HG03135 (cell line): ENCODE measurements at regions not wholly inside any gene's neighbourhood (a gene's known extent, or its start where the extent isn't known, plus 50 kb on each side); places are given as distances from the start of the nearest gene placed in this dataset.

Experiments used
- ATAC-seq: cut with Tn5 transposase; IDR thresholded peaks from one replicate; pipeline ENCODE4 v1.9.1; 2021; ENCODE audit warnings: mild to moderate bottlenecking, moderate library complexity; ENCODE audit not compliant: unreplicated experiment

DNA sequence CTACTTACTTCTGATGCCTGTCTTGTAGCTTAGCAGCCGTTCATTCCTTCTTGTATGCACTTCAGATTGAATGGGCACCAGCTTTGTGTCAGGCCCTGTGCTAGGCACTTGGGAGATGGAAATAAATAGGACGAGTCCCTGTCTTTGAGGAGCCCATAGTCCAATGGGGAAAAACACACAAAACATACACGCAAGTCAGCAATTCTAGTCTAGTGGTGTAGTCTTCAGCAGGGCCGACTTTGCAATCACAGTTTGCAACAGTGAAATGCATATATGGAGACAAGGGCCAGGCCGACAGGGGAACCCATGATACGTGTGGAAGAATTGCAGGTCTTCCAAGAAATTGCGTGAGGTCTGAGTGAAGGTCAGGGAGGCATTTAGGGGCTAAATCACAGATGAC lies 262.6 kb downstream of the MAF start:
- no peak for ATAC-seq

DNA sequence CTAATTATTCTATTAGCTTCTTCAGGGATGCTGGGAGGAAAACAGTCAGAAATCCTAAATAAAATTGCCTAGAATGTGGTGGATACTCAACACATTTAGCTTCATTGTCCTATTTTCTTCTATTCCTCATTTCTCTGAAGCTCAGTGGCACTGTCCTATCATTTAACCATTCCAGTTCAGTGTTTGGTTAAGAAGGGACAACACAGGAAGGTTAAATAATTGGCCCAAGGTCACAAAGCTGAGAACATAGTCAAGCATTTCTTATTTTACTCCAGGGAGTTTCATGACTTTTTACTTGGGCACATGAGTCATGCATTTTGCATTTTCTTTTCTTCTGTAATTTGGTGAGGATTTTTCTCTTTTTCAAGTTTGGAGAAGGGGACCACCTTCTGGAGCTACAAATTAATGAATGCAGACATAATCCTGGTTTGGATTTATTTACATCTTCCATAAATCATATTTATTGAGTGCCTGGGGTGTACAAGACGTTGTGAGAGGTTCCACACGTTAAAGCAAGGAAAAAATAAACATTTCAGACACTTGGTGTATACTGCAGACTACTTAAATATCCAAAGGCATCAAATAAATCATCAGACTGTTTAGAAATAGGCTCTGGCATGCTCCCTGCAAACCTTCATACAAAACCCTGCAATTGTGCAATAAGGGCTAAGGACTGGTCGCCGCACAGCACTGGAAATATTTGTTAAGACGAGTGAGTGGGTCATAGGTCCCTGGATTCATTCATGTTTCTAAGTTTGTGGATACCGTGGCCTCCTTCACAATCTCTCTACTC lies 263.9 kb downstream of the MAF start:
- no peak for ATAC-seq

DNA sequence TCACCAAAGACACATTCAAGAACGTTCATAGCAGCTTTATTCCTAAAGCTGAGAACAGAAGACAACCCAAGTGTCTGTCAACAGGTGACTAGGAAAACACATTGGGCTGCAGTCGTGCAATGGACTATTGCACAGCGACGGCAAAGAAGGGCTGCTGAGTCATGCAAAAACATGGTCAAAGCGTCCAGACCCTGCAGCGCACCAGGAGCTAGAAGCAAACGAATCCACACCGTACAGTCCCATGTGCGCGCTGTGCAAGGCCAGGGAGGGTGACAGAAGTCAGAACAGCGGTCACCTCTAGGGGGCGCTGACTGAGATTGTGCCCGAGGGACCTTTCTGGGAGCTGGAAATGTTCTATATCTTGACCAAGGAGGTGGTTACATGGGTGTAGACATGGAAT lies 266.4 kb downstream of the MAF start:
- no peak for ATAC-seq

DNA sequence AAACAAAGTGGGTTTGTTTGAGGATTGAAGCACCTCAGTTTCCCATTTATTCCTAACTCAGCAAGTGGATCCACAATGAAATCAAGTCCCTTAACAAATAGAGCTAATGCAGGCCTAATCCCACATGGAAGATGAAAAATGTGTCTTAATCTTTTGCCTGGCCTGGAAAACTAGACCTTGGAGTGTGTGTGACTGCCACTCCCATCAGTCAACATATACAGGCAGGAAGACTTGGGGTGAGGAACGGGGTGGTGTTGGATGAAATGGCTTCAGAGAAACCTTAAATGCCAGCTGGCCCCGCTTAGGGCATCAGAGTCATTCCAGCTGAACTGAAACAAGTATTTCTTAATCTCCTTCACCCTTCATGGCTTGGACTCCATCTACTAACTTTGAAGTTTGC lies 269.5 kb downstream of the MAF start:
- ATAC-seq, result no peak

DNA sequence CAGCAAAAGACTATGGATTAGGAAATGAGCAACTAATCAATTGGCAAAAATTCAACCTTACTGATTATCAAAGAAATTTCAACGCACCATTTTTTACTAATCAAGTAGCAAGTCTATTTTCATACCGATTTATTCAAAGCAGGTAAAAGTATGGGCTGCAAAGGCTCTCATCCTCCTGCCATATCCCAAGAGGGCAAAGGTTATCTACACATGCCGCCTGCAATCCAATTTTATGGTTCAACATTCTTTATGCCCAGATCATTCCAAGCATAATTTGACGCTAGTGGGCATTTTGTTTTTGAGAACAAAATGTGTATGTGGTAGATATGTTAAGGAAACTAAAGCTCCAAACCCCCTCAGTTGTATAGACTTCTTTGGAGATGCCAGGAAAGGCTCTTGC lies 270.6 kb downstream of the MAF start:
- ATAC-seq, result no peak

DNA sequence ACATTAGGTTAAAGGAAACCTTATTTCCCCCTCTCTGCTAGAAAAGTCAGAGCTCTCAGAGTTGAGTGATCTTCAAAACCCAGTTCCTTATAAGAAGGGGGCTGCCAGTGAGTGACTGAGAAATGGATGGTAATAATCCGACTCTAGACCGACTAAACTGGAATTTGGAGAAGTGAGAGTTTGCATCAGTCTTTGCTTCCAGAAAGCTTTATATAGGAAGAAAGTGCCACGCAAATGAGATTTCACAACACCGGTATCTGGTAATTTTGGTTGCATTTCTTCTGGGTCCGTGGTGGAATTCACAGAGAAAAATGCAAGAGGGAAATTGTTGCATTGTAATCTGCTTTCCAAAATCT lies 271.4 kb downstream of the MAF start:
- no peak for ATAC-seq

DNA sequence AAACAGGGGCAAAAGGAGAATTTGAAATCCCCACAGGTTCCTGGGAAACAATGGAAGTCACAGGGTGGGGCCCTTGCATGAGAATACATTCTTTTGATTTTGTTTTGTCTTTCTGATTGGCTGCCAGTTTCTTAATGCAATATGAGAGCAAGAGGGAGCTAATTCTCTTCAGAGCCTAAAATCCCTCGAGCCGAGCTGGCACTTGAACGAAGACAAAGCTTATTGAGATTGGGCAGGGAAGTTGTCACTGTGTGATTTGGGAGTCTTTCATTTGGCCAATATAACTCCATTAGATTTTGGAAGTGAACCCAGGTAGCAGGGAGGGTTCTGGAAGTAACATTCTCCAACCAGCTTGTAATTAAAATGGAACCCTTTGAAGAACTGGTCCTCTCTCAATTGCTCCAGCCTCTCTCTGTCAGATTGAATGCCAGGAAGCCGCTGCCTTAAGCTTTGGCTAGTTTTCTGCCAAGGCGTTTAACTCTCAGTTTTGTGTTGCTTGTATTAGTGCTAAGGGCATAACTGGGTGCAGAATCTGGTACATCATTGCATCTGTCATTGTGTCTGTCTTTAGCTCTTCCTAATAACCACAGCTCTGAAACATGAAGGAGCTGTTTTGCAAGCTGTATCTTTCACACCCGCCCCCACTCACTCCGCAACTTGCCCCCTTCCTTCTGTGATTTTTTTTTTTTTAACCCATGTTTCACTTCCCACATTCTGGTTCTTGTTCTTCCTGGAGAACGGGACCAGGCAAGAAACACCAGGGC lies 272.0 kb downstream of the MAF start:
- no peak for ATAC-seq

DNA sequence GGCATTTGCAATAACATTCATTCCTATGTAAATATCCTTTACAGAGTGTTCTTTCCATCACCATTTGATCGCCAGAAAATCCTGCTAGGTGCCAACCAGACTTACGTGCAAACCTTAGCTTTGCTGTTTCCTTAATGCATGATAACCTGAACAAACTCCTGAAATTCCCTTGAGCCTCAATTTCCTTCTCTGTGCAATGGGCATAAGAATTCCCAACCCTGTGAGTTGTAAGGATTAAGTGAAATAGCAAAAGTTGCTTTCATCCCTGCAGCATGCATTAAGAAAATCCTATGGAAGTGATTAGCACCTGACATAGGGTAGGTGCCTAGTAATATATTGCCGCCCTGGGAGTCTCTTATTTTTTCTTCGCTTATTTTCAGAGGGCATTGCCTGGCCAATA lies 272.7 kb downstream of the MAF start:
- no peak for ATAC-seq

DNA sequence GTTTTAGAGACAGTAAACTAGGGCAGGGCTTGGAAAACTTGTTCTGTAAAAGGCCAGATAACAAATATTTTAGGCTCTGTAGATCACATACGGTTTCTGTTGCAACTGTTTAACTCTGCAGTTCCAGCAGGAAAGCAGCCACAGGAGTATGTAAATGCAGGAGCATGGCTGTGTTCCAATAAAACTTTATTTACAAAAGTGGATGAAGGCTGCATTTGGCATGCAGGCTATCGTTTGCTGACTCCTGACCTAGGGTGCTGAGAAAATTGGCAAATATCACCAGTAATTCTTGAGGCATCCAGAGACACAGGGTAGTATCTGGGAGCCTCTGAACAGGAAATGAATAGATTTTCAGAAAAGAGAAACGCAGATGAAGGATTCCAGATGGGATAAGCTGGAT lies 274.0 kb downstream of the MAF start:
- ATAC-seq, result no peak

DNA sequence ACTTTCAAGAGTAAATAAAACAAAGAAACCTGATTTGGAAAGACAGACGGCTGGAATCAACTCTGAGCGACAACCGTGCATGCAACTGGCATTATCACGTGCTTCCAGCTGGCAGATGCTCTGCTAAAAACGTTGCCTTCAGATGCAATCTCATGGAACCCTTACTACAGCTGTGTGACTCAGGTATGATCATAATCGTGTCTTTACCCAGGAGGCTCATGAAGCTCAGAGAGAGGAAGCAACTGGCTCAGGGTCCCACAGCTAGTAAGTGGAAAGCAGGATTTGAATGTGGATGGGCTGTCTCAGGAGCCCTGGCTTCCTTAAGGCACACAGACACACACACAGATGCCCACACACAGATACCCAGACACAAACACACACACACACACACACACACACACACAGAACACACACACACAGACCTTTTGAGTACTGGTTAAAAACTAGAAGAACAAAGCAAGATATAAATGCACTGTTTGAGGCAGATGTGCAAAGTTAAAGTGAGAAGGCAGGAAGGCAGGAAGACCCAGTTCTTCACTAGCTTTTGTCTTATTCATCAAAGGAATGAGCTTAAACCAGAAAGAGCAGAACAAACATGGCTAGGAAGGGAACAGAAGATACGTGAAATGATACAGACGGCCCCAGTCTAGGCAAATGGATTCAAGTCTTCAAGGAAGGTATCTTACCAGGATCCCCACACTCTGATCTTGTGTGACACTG lies 275.2 kb downstream of the MAF start:
- no peak for ATAC-seq

DNA sequence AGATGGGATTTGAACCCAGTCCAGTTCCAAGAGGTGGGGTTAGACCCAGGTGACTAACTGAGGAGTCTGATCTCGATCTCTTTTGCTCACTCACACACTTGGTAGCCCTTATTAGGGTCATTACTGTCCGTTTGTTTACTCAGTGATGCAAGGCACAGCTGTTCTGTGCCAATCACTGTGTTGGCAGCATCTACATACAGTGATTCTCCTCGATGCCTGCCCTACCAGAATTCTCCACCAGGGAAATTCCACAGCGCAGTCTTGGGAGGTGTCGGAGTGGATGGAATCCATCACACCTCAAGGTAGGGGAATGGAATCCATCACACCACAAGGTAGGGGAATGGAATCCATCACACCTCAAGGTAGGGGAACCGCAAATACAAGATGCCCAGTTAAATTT lies 279.6 kb downstream of the MAF start:
- no peak for ATAC-seq

DNA sequence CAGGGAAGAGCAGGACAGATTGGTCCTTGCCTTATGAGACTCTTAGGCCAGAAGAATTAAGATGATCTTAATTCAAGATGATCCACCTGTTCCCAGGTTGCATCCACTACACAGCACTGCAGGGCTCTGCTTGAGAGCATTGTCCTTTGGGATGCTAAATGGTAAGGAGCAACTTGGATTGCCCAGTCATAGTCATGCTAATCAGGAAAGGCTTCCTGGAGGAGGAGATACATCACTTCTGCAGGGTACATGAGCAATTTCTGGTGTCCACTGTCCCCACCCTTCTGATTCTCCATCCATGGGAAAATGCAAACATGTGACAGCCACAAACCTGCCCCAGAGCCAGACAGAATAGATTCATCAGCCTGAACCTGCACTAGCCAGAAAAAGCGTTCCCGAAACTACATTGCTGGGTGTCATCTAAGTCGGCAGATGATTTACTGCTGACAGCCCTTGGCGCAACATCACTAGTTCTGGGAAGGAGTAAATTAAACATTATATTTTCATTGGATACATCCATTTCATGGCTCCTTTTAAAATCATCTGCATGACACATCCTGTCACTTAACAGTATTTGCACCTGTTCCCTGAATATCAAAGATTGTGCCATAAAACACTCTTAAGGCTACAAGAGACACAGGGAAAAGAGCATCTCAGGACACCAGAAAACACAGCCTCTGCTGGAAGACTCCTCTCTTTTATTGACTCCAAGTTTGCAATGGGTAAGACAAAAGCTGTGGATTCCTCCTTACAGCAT lies 282.2 kb downstream of the MAF start:
- ATAC-seq, result no peak

DNA sequence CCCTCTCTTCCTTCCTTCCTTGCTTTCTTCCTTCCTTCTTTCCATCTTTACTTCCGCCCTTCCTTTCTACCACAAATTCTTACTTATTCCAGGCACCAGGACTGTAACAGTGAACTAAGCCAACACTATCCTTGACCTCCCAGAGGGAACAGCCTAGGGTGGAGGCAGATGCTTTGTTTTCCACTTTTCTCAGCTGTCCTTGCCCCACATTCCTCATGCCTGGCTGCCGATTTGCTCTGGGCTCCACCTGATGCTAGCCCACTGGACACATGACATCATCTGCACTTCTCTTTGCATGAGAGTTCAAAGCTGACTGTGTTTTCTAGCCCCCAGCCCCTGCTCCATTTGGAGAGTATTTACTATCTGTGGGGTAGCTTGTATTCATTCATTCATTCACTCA lies 283.0 kb downstream of the MAF start:
- ATAC-seq, result no peak

DNA sequence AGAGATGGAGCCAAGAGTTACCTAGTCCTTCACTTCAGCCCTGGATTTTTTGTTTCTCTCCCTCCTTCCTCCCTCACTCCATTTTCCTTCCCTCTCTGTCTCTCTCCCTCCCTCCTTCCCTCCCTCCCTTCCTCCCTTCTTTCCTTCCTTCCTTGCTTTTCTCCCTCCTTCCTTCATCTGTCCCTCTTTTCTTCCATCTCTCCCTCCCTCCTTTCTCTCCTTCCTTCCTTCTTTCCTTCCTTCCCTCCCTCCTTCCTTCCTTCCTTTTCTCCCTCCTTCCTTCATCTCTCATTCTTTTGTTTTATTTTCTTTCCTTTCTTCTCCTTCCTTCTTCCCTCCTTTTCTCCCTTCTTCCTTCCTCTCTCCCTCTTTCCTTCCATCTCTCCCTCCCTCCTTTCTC lies 283.5 kb downstream of the MAF start:
- no peak for ATAC-seq

DNA sequence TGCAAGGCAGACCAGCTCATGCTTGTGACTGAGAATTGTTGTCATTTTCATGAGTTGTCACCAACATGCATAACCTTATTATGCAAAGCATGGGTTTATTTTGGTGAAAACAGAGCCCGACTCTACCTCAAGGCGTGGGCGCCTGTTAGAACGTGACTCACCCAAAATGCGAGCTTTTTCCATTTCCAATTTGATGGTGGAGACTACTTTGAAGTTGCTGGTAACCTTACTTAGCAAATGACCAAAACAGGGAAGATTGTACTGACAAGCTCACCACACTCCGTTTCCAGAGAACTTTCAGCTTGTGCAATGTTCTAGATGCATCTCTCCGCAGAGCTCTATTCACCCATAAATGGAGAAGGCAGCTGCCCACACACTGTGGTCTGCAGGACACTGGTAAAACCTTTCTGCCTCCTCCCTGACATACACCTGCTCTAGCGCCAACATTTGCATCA lies 284.5 kb downstream of the MAF start:
- ATAC-seq, result peak; percentile 82

DNA sequence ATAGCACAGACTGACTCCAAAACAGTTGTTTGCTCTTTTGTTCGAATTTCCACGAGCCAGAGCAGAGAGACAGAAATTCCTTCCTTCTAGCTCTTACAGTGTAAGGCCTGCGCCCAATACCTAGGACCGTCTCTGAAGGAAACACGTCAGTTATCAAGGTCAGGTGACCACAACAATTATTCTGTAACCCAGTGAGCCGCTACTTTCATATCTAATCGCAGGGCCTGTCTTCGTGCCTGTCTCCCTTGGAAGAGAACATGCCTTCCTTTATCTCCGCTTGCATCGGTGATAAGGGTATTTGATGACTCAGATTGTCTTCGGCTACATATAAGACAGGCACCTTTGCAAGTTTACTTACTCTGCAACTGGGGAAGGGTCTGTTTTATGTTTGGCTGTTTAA lies 288.0 kb downstream of the MAF start:
- no peak for ATAC-seq

DNA sequence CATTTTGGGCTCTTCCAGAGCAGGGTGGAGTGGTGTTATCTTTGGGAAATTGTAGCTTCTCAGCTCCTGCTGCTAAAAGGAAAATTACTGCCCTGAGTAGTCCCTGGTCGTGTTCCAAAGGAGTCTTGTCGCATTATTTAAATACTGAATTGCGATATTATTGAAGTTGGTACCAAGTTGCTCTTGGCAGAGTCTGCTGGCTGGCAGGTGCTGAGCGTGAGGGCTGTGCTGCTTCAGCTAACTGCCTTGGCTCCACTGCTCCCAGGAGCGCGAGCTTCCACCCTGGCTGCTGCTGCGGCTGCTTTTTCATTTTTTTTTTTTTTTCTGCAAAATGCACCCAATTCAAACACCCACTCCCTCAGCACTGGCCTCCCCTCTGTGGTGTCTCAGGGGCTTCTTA lies 289.8 kb downstream of the MAF start:
- no peak for ATAC-seq

DNA sequence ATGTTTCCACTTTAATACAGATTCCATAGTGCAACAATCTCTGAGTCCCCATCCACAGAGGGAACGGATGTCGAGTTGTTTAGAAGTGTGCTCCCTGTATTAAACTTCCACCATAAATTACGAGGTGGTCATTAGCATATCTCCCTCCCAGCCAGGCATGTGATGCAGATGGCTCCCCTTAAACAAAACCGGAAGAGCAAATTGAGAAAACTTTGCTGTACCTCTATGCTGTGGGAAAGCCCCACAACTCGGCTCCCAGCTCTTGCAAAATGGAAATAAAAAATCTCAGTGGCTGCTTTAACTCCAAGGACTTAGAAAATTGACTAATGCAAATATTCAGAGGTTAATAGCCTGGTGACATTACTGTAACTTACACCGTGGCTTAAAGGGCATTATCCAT lies 290.9 kb downstream of the MAF start:
- ATAC-seq, result no peak

DNA sequence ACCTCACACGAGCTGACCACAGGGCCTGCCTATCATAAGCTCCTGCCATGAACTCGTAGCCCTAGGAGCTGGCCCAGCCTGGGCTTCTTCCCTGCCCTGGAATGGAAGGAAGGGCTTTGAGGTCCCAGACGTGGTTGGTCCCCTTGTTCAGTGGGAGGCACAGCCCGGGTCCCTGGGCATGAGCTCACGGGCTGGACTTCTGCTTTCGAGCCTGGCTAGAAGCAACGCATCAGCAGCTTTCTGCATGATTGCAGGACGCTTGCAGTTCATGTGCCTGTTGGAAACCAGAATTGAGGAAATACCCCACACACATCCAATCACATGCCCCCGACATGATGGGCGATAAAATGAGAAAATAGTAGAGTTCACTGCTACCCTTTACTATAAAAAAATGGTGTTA lies 293.3 kb downstream of the MAF start:
- ATAC-seq, result no peak

DNA sequence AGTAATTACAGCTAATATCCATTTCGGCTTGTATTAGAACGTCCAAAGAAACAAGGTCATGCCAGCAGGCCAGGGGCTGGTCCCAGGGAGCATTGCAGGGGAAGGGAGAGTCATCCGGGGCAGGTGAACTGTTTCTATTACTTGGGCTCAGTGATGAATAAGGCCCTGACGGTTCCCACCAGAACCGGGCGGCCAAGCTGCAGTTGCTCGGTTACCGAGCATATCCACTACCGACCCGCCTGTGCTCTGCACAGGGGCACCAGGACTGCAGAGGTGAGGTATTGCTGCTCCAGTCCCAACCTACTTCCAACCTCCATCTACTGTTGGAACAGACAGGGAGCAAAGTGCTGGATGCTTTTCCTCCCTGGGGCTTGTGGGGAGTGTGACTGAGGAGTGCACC lies 295.5 kb downstream of the MAF start:
- no peak for ATAC-seq

DNA sequence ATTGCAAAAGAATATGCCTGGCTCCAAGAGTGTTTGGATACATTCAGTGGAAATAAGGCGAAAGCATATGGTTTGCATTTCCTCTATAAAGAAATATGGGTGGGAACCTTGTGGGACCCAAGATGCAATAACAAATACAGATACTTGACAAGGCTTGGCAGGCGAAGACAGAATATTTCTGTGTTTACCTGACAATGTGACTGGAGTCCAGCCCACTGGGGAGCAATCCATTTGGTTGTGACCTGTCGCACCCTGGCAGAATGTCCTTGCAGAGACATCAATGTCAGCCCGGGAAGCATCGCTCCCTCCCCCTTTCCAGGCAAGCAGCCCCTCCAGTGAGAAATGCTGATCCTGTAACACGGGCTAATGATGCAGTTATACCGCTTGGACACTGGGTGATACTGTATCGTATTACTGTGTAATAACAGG lies 296.6 kb downstream of the MAF start:
- ATAC-seq, result no peak
